ENCODE measurements at regions not wholly inside any gene's neighbourhood (a gene's known extent, or its start where the extent isn't known, plus 50 kb on each side); places are given as distances from the start of the nearest gene placed in this dataset.

- H3K4me1 ChIP-seq (ENCODE audit: control insufficient read depth in 2 of 2, insufficient read depth in 2 of 2, low read length in 2 of 2): no peaks in the 10 kb centered on the region
- intact Hi-C loops (cut with micrococcal nuclease): no loop called here
- H3K79me2 ChIP-seq (ENCODE audit: control insufficient read depth, insufficient read depth, low read length): no peaks in the 10 kb centered on the region
- H3K9ac ChIP-seq (ENCODE audit: low read length): no peak overlapping the region
- ChIA-PET POLR2A (no interaction called here), CTCF (no interaction called here)
- no peaks in the 10 kb centered on the region for H4K20me1 ChIP-seq (ENCODE audit: control insufficient read depth, insufficient read depth, low read length, poor library complexity, severe bottlenecking)
- H2AFZ ChIP-seq (ENCODE audit: insufficient read depth, low read depth, low read length, poor library complexity, severe bottlenecking): no peak overlapping the region
- Mint-ChIP-seq H3K4me3 (no peak overlapping the region), H3K27me3 (peaks cover 30% of the 10 kb centered on the region), H3K27ac (no peak overlapping the region), H3K9me3 (ENCODE audit: insufficient read depth) (no peaks in the 10 kb centered on the region), H3K4me1 (no peaks in the 10 kb centered on the region)
- no peak for ATAC-seq (ENCODE audit: low read depth)
- 100% methylated on average over 1 of the region's 2 CpGs for WGBS (ENCODE audit: insufficient coverage)
- H3K27ac ChIP-seq (ENCODE audit: low read length in 2 of 2): no peak overlapping the region
- H3K4me3 ChIP-seq (ENCODE audit: control extremely low read depth in 1 of 5, extremely low read depth in 1 of 5, insufficient read depth in 1 of 5, low read depth in 2 of 5, low read length in 4 of 5): no peak overlapping the region
- TF ChIP-seq CTCF (IDR thresholded peaks at IDR 0.05): no peak
- no peak for TF ChIP-seq EZH2 (IDR thresholded peaks at IDR 0.05; ENCODE audit: borderline replicate concordance, insufficient read depth, low read depth, low read length, poor library complexity, severe bottlenecking)
- no peaks in the 10 kb centered on the region for H3K36me3 ChIP-seq (replicated peaks in 1 of 2; ENCODE audit: control extremely low read depth in 1 of 2, control insufficient read depth in 1 of 2, extremely low read depth in 1 of 2, insufficient read depth in 2 of 2, low read length in 1 of 2)
- no peak overlapping the region for H3K4me2 ChIP-seq (replicated peaks; ENCODE audit: low read depth, low read length, poor library complexity, severe bottlenecking)
- peaks cover 0 to 1% (median 0%) of the 10 kb centered on the region in 3 donors for H3K9me3 ChIP-seq (ENCODE audit: control extremely low read depth in 1 of 3, control insufficient read depth in 2 of 3, insufficient read depth in 1 of 3, low read length in 2 of 3)
- DNase-seq: no peak
- peaks cover 0 to 6% (median 0%) of the 10 kb centered on the region in 4 experiments for H3K27me3 ChIP-seq (replicated peaks in 1 of 4; ENCODE audit: control extremely low read depth in 1 of 4, control insufficient read depth in 3 of 4, insufficient read depth in 4 of 4, low read length in 3 of 4)
Measured at GRCh38 chr2:217051416-217051815, 191.6 kb upstream of the TNP1 start.

- no peak overlapping the region for H3K9ac ChIP-seq (ENCODE audit: low read length)
- POLR2A ChIA-PET: no interaction called here
- no peaks in the 10 kb centered on the region for H3K79me2 ChIP-seq (ENCODE audit: control insufficient read depth, insufficient read depth, low read length)
- no peak overlapping the region for H3K4me3 ChIP-seq (ENCODE audit: control extremely low read depth in 1 of 5, extremely low read depth in 1 of 5, insufficient read depth in 1 of 5, low read depth in 2 of 5, low read length in 4 of 5)
- peaks cover 0 to 1% (median 0%) of the 10 kb centered on the region in 3 donors for H3K9me3 ChIP-seq (ENCODE audit: control extremely low read depth in 1 of 3, control insufficient read depth in 2 of 3, insufficient read depth in 1 of 3, low read length in 2 of 3)
- H3K36me3 ChIP-seq (replicated peaks in 1 of 2; ENCODE audit: control extremely low read depth in 1 of 2, control insufficient read depth in 1 of 2, extremely low read depth in 1 of 2, insufficient read depth in 2 of 2, low read length in 1 of 2): no peaks in the 10 kb centered on the region
- TF ChIP-seq EZH2 (IDR thresholded peaks at IDR 0.05; ENCODE audit: borderline replicate concordance, insufficient read depth, low read depth, low read length, poor library complexity, severe bottlenecking) (no peak), CTCF (IDR thresholded peaks at IDR 0.05) (no peak)
- H2AFZ ChIP-seq (ENCODE audit: insufficient read depth, low read depth, low read length, poor library complexity, severe bottlenecking): no peak overlapping the region
- Mint-ChIP-seq H3K4me1 (no peaks in the 10 kb centered on the region), H3K4me3 (no peak overlapping the region), H3K27me3 (peaks cover 28% of the 10 kb centered on the region), H3K27ac (no peak overlapping the region), H3K9me3 (ENCODE audit: insufficient read depth) (no peaks in the 10 kb centered on the region)
- ATAC-seq (ENCODE audit: low read depth) (no peak), DNase-seq (no peak)
- H3K27me3 ChIP-seq (replicated peaks in 1 of 4; ENCODE audit: control extremely low read depth in 1 of 4, control insufficient read depth in 3 of 4, insufficient read depth in 4 of 4, low read length in 3 of 4): peaks cover 0 to 6% (median 0%) of the 10 kb centered on the region in 4 experiments
- 100% methylated on average over 3 of the region's 3 CpGs for WGBS (ENCODE audit: insufficient coverage)
- no peak overlapping the region for H3K27ac ChIP-seq (ENCODE audit: low read length in 2 of 2)
- H3K4me2 ChIP-seq (replicated peaks; ENCODE audit: low read depth, low read length, poor library complexity, severe bottlenecking): no peak overlapping the region
- intact Hi-C loops (cut with micrococcal nuclease): no loop called here
- CTCF ChIA-PET: no interaction called here
- no peaks in the 10 kb centered on the region for H4K20me1 ChIP-seq (ENCODE audit: control insufficient read depth, insufficient read depth, low read length, poor library complexity, severe bottlenecking)
- H3K4me1 ChIP-seq (ENCODE audit: control insufficient read depth in 2 of 2, insufficient read depth in 2 of 2, low read length in 2 of 2): no peaks in the 10 kb centered on the region
Measured at GRCh38 chr2:217049956-217050355, 190.1 kb upstream of the TNP1 start.
